T-helper 17 cell (primary cell): ENCODE measurements at regions not wholly inside any gene's neighbourhood (a gene's known extent, or its start where the extent isn't known, plus 50 kb on each side); places are given as distances from the start of the nearest gene placed in this dataset.

ENCODE experiments used
- ATAC-seq: fragments of 150-1000 bp; cut with Tn5 transposase; 2 replicates; pipeline ENCODE4 v1.10.0; 2021; ENCODE audit warnings: mild to moderate bottlenecking, moderate library complexity
- DNase-seq, 3 donors: peaks; one replicate each; pipeline versions ENCODE4 v3.0.0 to v3.0.0-alpha.2; 2020 to 2021
- H3K9me3 ChIP-seq: one replicate; pipeline ENCODE4 v1.7.0; 2013; ENCODE audit warnings: low read length, mild to moderate bottlenecking; ENCODE audit not compliant: control insufficient read depth, poor library complexity, severe bottlenecking
- H3K27ac Mint-ChIP-seq: one replicate; pipeline ENCODE4 v1.8.0; 2022; ENCODE audit warnings: mild to moderate bottlenecking, moderate library complexity, mixed read lengths
- H3K27me3 Mint-ChIP-seq: one replicate; pipeline ENCODE4 v1.8.0; 2022; ENCODE audit warnings: mixed read lengths
- H3K36me3 Mint-ChIP-seq: one replicate; pipeline ENCODE4 v1.8.0; 2022; ENCODE audit warnings: low read depth, mixed read lengths
- H3K4me1 Mint-ChIP-seq: one replicate; pipeline ENCODE4 v1.8.0; 2022; ENCODE audit warnings: mild to moderate bottlenecking, mixed read lengths
- H3K4me3 Mint-ChIP-seq: one replicate; pipeline ENCODE4 v1.8.0; 2022; ENCODE audit warnings: mild to moderate bottlenecking, moderate library complexity, mixed read lengths

GRCh38 chr18:72206814-72207213 is 337.3 kb downstream of the CBLN2 start:
- H3K36me3 Mint-ChIP-seq = no peaks in the 10 kb centered on the region
- H3K4me1 Mint-ChIP-seq = no peaks in the 10 kb centered on the region
- H3K9me3 ChIP-seq = no peaks in the 10 kb centered on the region
- DNase-seq (no peak), ATAC-seq (no peak)
- H3K27me3 Mint-ChIP-seq = no peaks in the 10 kb centered on the region
- no peak overlapping the region for H3K4me3 Mint-ChIP-seq
- H3K27ac Mint-ChIP-seq = no peak overlapping the region

GRCh38 chr18:72201032-72201431 is 343.1 kb downstream of the CBLN2 start:
- Mint-ChIP-seq H3K36me3 (no peaks in the 10 kb centered on the region), H3K4me1 (no peaks in the 10 kb centered on the region), H3K27ac (no peak overlapping the region), H3K4me3 (no peak overlapping the region), H3K27me3 (no peaks in the 10 kb centered on the region)
- no peaks in the 10 kb centered on the region for H3K9me3 ChIP-seq
- ATAC-seq (no peak), DNase-seq (no peak)

- no peaks in the 10 kb centered on the region for H3K9me3 ChIP-seq
- Mint-ChIP-seq H3K27me3 (no peaks in the 10 kb centered on the region), H3K4me3 (no peak overlapping the region), H3K36me3 (no peaks in the 10 kb centered on the region), H3K4me1 (no peaks in the 10 kb centered on the region), H3K27ac (no peak overlapping the region)
- ATAC-seq (no peak), DNase-seq (no peak)
These were observed 346.6 kb downstream of the CBLN2 start for GRCh38 chr18:72197591-72197990.

- ATAC-seq (no peak), DNase-seq (no peak)
- Mint-ChIP-seq H3K4me3 (no peak overlapping the region), H3K36me3 (no peaks in the 10 kb centered on the region), H3K27ac (no peak overlapping the region), H3K27me3 (no peaks in the 10 kb centered on the region), H3K4me1 (no peaks in the 10 kb centered on the region)
- no peaks in the 10 kb centered on the region for H3K9me3 ChIP-seq
These were observed 350.1 kb downstream of the CBLN2 start for GRCh38 chr18:72194072-72194471.

- no peak overlapping the region for H3K27ac Mint-ChIP-seq
- no peaks in the 10 kb centered on the region for H3K27me3 Mint-ChIP-seq
- H3K9me3 ChIP-seq = no peaks in the 10 kb centered on the region
- no peak overlapping the region for H3K4me3 Mint-ChIP-seq
- H3K36me3 Mint-ChIP-seq = no peaks in the 10 kb centered on the region
- no peak for ATAC-seq
- no peaks in the 10 kb centered on the region for H3K4me1 Mint-ChIP-seq
- DNase-seq = no peak
These were observed 356.2 kb downstream of the CBLN2 start for GRCh38 chr18:72187956-72188355.

- ATAC-seq (peak; percentile 44), DNase-seq (no peak)
- no peaks in the 10 kb centered on the region for H3K9me3 ChIP-seq
- no peaks in the 10 kb centered on the region for H3K4me1 Mint-ChIP-seq
- no peaks in the 10 kb centered on the region for H3K36me3 Mint-ChIP-seq
- H3K4me3 Mint-ChIP-seq = no peak overlapping the region
- no peak overlapping the region for H3K27ac Mint-ChIP-seq
- H3K27me3 Mint-ChIP-seq = no peaks in the 10 kb centered on the region
These were observed 362.8 kb downstream of the CBLN2 start for GRCh38 chr18:72181241-72181764.

GRCh38 chr18:72180689-72181088 is 363.5 kb downstream of the CBLN2 start:
- ATAC-seq (no peak), DNase-seq (no peak)
- Mint-ChIP-seq H3K27me3 (no peaks in the 10 kb centered on the region), H3K36me3 (no peaks in the 10 kb centered on the region), H3K27ac (no peak overlapping the region), H3K4me1 (no peaks in the 10 kb centered on the region), H3K4me3 (no peak overlapping the region)
- H3K9me3 ChIP-seq = no peaks in the 10 kb centered on the region

GRCh38 chr18:72174972-72175649 is 369.0 kb downstream of the CBLN2 start:
- Mint-ChIP-seq H3K27me3 (no peaks in the 10 kb centered on the region), H3K36me3 (no peaks in the 10 kb centered on the region), H3K4me1 (no peaks in the 10 kb centered on the region), H3K27ac (no peak overlapping the region), H3K4me3 (no peak overlapping the region)
- no peaks in the 10 kb centered on the region for H3K9me3 ChIP-seq
- ATAC-seq (no peak), DNase-seq (no peak)

GRCh38 chr18:72171596-72171995 is 372.5 kb downstream of the CBLN2 start:
- no peak for ATAC-seq
- H3K36me3 Mint-ChIP-seq = no peaks in the 10 kb centered on the region
- no peaks in the 10 kb centered on the region for H3K27me3 Mint-ChIP-seq
- H3K27ac Mint-ChIP-seq = no peak overlapping the region
- H3K4me1 Mint-ChIP-seq = no peaks in the 10 kb centered on the region
- no peaks in the 10 kb centered on the region for H3K9me3 ChIP-seq
- DNase-seq = no peak
- no peak overlapping the region for H3K4me3 Mint-ChIP-seq

- Mint-ChIP-seq H3K4me1 (no peaks in the 10 kb centered on the region), H3K36me3 (no peaks in the 10 kb centered on the region), H3K27me3 (no peaks in the 10 kb centered on the region), H3K27ac (no peak overlapping the region), H3K4me3 (no peak overlapping the region)
- no peaks in the 10 kb centered on the region for H3K9me3 ChIP-seq
- ATAC-seq (no peak), DNase-seq (no peak)
These were observed 382.5 kb downstream of the CBLN2 start for GRCh38 chr18:72161691-72162090.

- ATAC-seq = no peak
- no peaks in the 10 kb centered on the region for H3K36me3 Mint-ChIP-seq
- no peak overlapping the region for H3K27ac Mint-ChIP-seq
- H3K9me3 ChIP-seq = no peaks in the 10 kb centered on the region
- H3K4me1 Mint-ChIP-seq = no peaks in the 10 kb centered on the region
- no peak for DNase-seq
- H3K4me3 Mint-ChIP-seq = no peak overlapping the region
- H3K27me3 Mint-ChIP-seq = no peaks in the 10 kb centered on the region
These were observed 383.4 kb downstream of the CBLN2 start for GRCh38 chr18:72160510-72161445.

GRCh38 chr18:72155327-72155726 is 388.8 kb downstream of the CBLN2 start:
- H3K36me3 Mint-ChIP-seq = no peaks in the 10 kb centered on the region
- DNase-seq = no peak
- H3K4me3 Mint-ChIP-seq = no peak overlapping the region
- no peak for ATAC-seq
- H3K9me3 ChIP-seq = peaks cover 3% of the 10 kb centered on the region
- no peaks in the 10 kb centered on the region for H3K4me1 Mint-ChIP-seq
- H3K27me3 Mint-ChIP-seq = no peaks in the 10 kb centered on the region
- H3K27ac Mint-ChIP-seq = no peak overlapping the region

GRCh38 chr18:72154926-72155325 is 389.2 kb downstream of the CBLN2 start:
- Mint-ChIP-seq H3K36me3 (no peaks in the 10 kb centered on the region), H3K4me1 (no peaks in the 10 kb centered on the region), H3K27ac (no peak overlapping the region), H3K27me3 (no peaks in the 10 kb centered on the region), H3K4me3 (no peak overlapping the region)
- DNase-seq (no peak), ATAC-seq (no peak)
- H3K9me3 ChIP-seq = peaks cover 3% of the 10 kb centered on the region
